Endodermal cell (in vitro differentiated cells): ENCODE measurements at regions not wholly inside any gene's neighbourhood (a gene's known extent, or its start where the extent isn't known, plus 50 kb on each side); places are given as distances from the start of the nearest gene placed in this dataset.
"Not testable (repeated sequence)": the region's sequence is repeated elsewhere in the genome, so short reads cannot be mapped to it uniquely, and the experiment has no call there.

Experiments used
- DNase-seq: peaks from one replicate; pipeline ENCODE4 v3.0.0-alpha.2; 2017
- H3K27ac ChIP-seq: 2 replicates; pipeline ENCODE4 v1.5.1; 2013; ENCODE audit warnings: mild to moderate bottlenecking, low read depth, low read length, moderate library complexity
- H3K27me3 ChIP-seq: 2 replicates; pipeline ENCODE4 v1.6.1; 2013; ENCODE audit warnings: mild to moderate bottlenecking, low read length, moderate library complexity; ENCODE audit not compliant: insufficient read depth, control insufficient read depth, poor library complexity, severe bottlenecking
- H3K36me3 ChIP-seq: 2 replicates; pipeline ENCODE4 v1.7.0; 2013; ENCODE audit warnings: mild to moderate bottlenecking, low read length, moderate library complexity; ENCODE audit not compliant: control insufficient read depth, insufficient read depth
- H3K4me1 ChIP-seq: one replicate; pipeline ENCODE4 v1.7.0; 2013; ENCODE audit warnings: low read length; ENCODE audit not compliant: control insufficient read depth, insufficient read depth
- H3K4me3 ChIP-seq: 2 replicates; pipeline ENCODE4 v1.5.1; 2013; ENCODE audit warnings: mild to moderate bottlenecking, low read length, moderate library complexity
- H3K9ac ChIP-seq: 2 replicates; pipeline ENCODE4 v1.6.1; 2013; ENCODE audit warnings: mild to moderate bottlenecking, low read length, moderate library complexity; ENCODE audit not compliant: poor library complexity, severe bottlenecking; ENCODE audit errors: extremely low read depth
- H3K9me3 ChIP-seq: 2 replicates; pipeline ENCODE4 v1.6.1; 2013; ENCODE audit warnings: mild to moderate bottlenecking, low read length, moderate library complexity; ENCODE audit not compliant: control insufficient read depth
- H3K27ac Mint-ChIP-seq: 2 replicates; pipeline ENCODE4 v1.8.0; 2020; ENCODE audit warnings: mixed read lengths
- H3K27me3 Mint-ChIP-seq: 2 replicates; pipeline ENCODE4 v1.8.0; 2021; ENCODE audit warnings: mild to moderate bottlenecking, mixed read lengths; ENCODE audit not compliant: insufficient read depth
- H3K36me3 Mint-ChIP-seq: 2 replicates; pipeline ENCODE4 v1.8.0; 2020; ENCODE audit warnings: low read depth, mixed read lengths
- H3K4me1 Mint-ChIP-seq: 2 replicates; pipeline ENCODE4 v1.8.0; 2020; ENCODE audit warnings: mixed read lengths
- H3K4me3 Mint-ChIP-seq: 2 replicates; pipeline ENCODE4 v1.8.0; 2020; ENCODE audit warnings: mild to moderate bottlenecking, moderate library complexity, mixed read lengths
- H3K9me3 Mint-ChIP-seq: 2 replicates; pipeline ENCODE4 v1.8.0; 2020; ENCODE audit warnings: mild to moderate bottlenecking, mixed read lengths
- CTCF ChIP-seq: fragments of 200-600 bp; sonication (generic); conservative IDR thresholded peaks from 2 replicates; pipeline ENCODE4 v1.5.0; 2021; ENCODE audit warnings: antibody characterized with exemption, mild to moderate bottlenecking
- WGBS, 2 experiments: methylation state at CpG; one replicate each; pipeline versions ENCODE4 v1.1.5 to v1.1.7; 2013; ENCODE audit warnings: missing lambda C conversion rate in 2 of 2, mixed read lengths in 1 of 2; ENCODE audit not compliant: insufficient coverage in 1 of 2, insufficient read length in 1 of 2; 5-methylcytosine and 5-hydroxymethylcytosine counted together

- no peak overlapping the region for H3K9ac ChIP-seq
- H3K36me3 ChIP-seq: no peaks in the 10 kb centered on the region
- no peaks in the 10 kb centered on the region for H3K4me1 ChIP-seq
- H3K27me3 ChIP-seq: no peaks in the 10 kb centered on the region
- H3K36me3 Mint-ChIP-seq: no peaks in the 10 kb centered on the region
- TF ChIP-seq CTCF: no peak
- H3K4me3 Mint-ChIP-seq: no peak overlapping the region
- peaks cover 6% of the 10 kb centered on the region for H3K9me3 ChIP-seq
- H3K4me3 ChIP-seq: no peak overlapping the region
- H3K9me3 Mint-ChIP-seq: peaks cover 2% of the 10 kb centered on the region
- H3K4me1 Mint-ChIP-seq: peaks cover 4% of the 10 kb centered on the region
- 90 to 94% methylated on average over 2 to 3 of the region's 3 CpGs for WGBS, 2 experiments
- no peak overlapping the region for H3K27ac ChIP-seq
- no peak for DNase-seq
- H3K27me3 Mint-ChIP-seq: no peaks in the 10 kb centered on the region
- H3K27ac Mint-ChIP-seq: no peak overlapping the region
These were observed 298.0 kb upstream of the CXADR start for GRCh38 chr21:17214801-17215200.

- not testable (repeated sequence) for H3K27me3 Mint-ChIP-seq, H3K4me1 Mint-ChIP-seq, H3K27ac ChIP-seq, H3K4me3 ChIP-seq, H3K9ac ChIP-seq, H3K9me3 Mint-ChIP-seq, H3K36me3 ChIP-seq, DNase-seq, H3K27me3 ChIP-seq, H3K4me3 Mint-ChIP-seq, H3K36me3 Mint-ChIP-seq, H3K4me1 ChIP-seq, H3K9me3 ChIP-seq, H3K27ac Mint-ChIP-seq
- 95% methylated on average over 1 of the region's 1 CpG; no CpG with 5 or more reads in 1 of the 2 experiments for WGBS, 2 experiments
These were observed 293.8 kb upstream of the CXADR start for GRCh38 chr21:17219050-17219449.

DNA sequence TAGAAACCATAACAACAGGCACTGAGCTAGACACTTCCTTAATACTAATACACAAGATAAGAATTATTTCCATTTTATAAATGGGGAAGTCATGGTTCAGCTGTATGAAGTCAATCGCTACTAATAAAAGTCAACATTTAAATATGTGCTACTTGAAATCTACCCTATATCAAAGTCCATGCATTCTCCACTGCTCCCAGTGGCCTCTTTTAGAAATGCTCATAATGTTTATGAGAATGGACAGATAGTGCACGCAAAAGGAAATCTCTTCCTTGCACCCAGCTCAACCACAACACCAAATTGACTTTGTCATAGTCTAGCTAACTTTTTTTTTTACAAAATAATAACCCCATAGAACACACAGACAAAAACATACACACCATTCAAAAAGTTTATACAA lies 281.7 kb upstream of the CXADR start:
- no peak for DNase-seq
- no peak overlapping the region for H3K27ac Mint-ChIP-seq
- Histone ChIP-seq H3K9ac (no peak overlapping the region), H3K4me1 (no peaks in the 10 kb centered on the region), H3K27me3 (no peaks in the 10 kb centered on the region), H3K4me3 (no peak overlapping the region), H3K27ac (no peak overlapping the region), H3K9me3 (peaks cover 11% of the 10 kb centered on the region), H3K36me3 (no peaks in the 10 kb centered on the region)
- H3K4me3 Mint-ChIP-seq: no peak overlapping the region
- 100% methylated on average over 2 of the region's 2 CpGs; no CpG with 5 or more reads in 1 of the 2 experiments for WGBS, 2 experiments
- peaks cover 13% of the 10 kb centered on the region for H3K9me3 Mint-ChIP-seq
- H3K27me3 Mint-ChIP-seq: no peaks in the 10 kb centered on the region
- peak; percentile 21 for TF ChIP-seq CTCF
- H3K4me1 Mint-ChIP-seq: no peaks in the 10 kb centered on the region
- H3K36me3 Mint-ChIP-seq: no peaks in the 10 kb centered on the region

DNA sequence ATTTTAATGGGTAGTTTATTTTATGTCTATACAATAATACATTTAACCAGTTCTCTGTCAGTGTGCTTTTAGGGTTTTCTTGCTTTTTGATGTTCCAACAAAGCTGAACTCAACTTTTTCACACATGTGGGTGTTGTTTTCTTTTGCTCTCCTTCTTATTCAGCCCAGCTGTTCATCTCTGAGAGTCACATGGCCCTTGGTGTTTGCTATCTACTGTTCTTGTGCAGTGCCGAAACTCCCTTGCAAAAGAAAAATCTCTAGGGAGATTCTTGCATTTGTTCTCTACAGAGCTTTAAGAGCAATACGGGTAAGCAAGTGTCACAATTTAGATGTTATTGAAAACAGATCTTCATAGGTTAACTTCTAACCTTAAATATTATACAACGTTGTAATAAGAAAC lies 281.1 kb upstream of the CXADR start:
- Histone ChIP-seq H3K27ac (no peak overlapping the region), H3K27me3 (no peaks in the 10 kb centered on the region), H3K4me3 (no peak overlapping the region), H3K36me3 (no peaks in the 10 kb centered on the region), H3K4me1 (no peaks in the 10 kb centered on the region), H3K9me3 (peaks cover 4% of the 10 kb centered on the region), H3K9ac (no peak overlapping the region)
- DNase-seq: no peak
- Mint-ChIP-seq H3K27me3 (no peaks in the 10 kb centered on the region), H3K4me1 (no peaks in the 10 kb centered on the region), H3K4me3 (no peak overlapping the region), H3K36me3 (no peaks in the 10 kb centered on the region), H3K27ac (no peak overlapping the region), H3K9me3 (peaks cover 10% of the 10 kb centered on the region)
- WGBS, 2 experiments: 97% methylated on average over 3 of the region's 3 CpGs; no CpG with 5 or more reads in 1 of the 2 experiments
- TF ChIP-seq CTCF: no peak
